ENCODE measurements at regions not wholly inside any gene's neighbourhood (a gene's known extent, or its start where the extent isn't known, plus 50 kb on each side); places are given as distances from the start of the nearest gene placed in this dataset.
A peak's percentile ranks its signal among the peaks of the same experiment; 100 is the strongest.
"Not testable (repeated sequence)": the region's sequence is repeated elsewhere in the genome, so short reads cannot be mapped to it uniquely, and the experiment has no call there.

- H3K4me3 ChIP-seq (ENCODE audit: low read depth, low read length): no peak overlapping the region
- in situ Hi-C loops (cut with HindIII; ENCODE audit: low sequenced_read_pairs): no loop called here
- no peak for TF ChIP-seq CTCF (IDR thresholded peaks at IDR 0.05; ENCODE audit: low read depth, low read length)
- no peak for DNase-seq (ENCODE audit: low read depth, low spot score)
These were observed 1235.6 kb downstream of the EFNA5 start for GRCh38 chr5:106435185-106435584.

- H3K4me3 ChIP-seq (ENCODE audit: low read depth, low read length); DNase-seq (ENCODE audit: low read depth, low spot score); in situ Hi-C loops (cut with HindIII; ENCODE audit: low sequenced_read_pairs): not testable (repeated sequence)
These were observed 1240.0 kb downstream of the EFNA5 start for GRCh38 chr5:106430733-106431132.

- no peak for DNase-seq (ENCODE audit: low read depth, low spot score)
- TF ChIP-seq CTCF (IDR thresholded peaks at IDR 0.05; ENCODE audit: low read depth, low read length): no peak
- in situ Hi-C loops (cut with HindIII; ENCODE audit: low sequenced_read_pairs): no loop called here
- no peak overlapping the region for H3K4me3 ChIP-seq (ENCODE audit: low read depth, low read length)
These were observed 1247.4 kb downstream of the EFNA5 start for GRCh38 chr5:106423109-106423897.

- no peak for TF ChIP-seq CTCF (IDR thresholded peaks at IDR 0.05; ENCODE audit: low read depth, low read length)
- in situ Hi-C loops (cut with HindIII; ENCODE audit: low sequenced_read_pairs): no loop called here
- DNase-seq (ENCODE audit: low read depth, low spot score): no peak
These were observed 1250.6 kb downstream of the EFNA5 start for GRCh38 chr5:106420102-106420501.

GRCh38 chr5:106418196-106418595 lies 1252.5 kb downstream of the EFNA5 start:
- no peak for TF ChIP-seq CTCF (IDR thresholded peaks at IDR 0.05; ENCODE audit: low read depth, low read length)
- in situ Hi-C loops (cut with HindIII; ENCODE audit: low sequenced_read_pairs): no loop called here
- peak; percentile 82 for DNase-seq (ENCODE audit: low read depth, low spot score)
- H3K4me3 ChIP-seq (ENCODE audit: low read depth, low read length): no peak overlapping the region

More at GRCh38 chr5:106420102-106420501, 1250.6 kb downstream of the EFNA5 start:
- no peak overlapping the region for H3K4me3 ChIP-seq (ENCODE audit: low read depth, low read length)

- TF ChIP-seq CTCF (IDR thresholded peaks at IDR 0.05; ENCODE audit: low read depth, low read length): no peak
- DNase-seq (ENCODE audit: low read depth, low spot score): no peak
- in situ Hi-C loops (cut with HindIII; ENCODE audit: low sequenced_read_pairs): no loop called here
- H3K4me3 ChIP-seq (ENCODE audit: low read depth, low read length): no peak overlapping the region
These were observed 1253.2 kb downstream of the EFNA5 start for GRCh38 chr5:106417566-106417965.

- in situ Hi-C loops (cut with HindIII; ENCODE audit: low sequenced_read_pairs): no loop called here
- TF ChIP-seq CTCF (IDR thresholded peaks at IDR 0.05; ENCODE audit: low read depth, low read length): no peak
- no peak for DNase-seq (ENCODE audit: low read depth, low spot score)
- no peak overlapping the region for H3K4me3 ChIP-seq (ENCODE audit: low read depth, low read length)
These were observed 1253.6 kb downstream of the EFNA5 start for GRCh38 chr5:106417163-106417562.
